Stimulated activated naive CD8-positive, alpha-beta T cell treated with anti-CD3 and anti-CD28 coated beads, Interleukin-15, Interleukin-2, amounts not matched to agents 100 U/mL and 50 U/mL, for 24 hours (primary cell): ENCODE measurements at regions not wholly inside any gene's neighbourhood (a gene's known extent, or its start where the extent isn't known, plus 50 kb on each side); places are given as distances from the start of the nearest gene placed in this dataset.
A peak's percentile ranks its signal among the peaks of the same experiment; 100 is the strongest.
"Not testable (repeated sequence)": the region's sequence is repeated elsewhere in the genome, so short reads cannot be mapped to it uniquely, and the experiment has no call there.

Experiments used
- ATAC-seq: fragments of 150-1000 bp; cut with Tn5 transposase; one replicate; pipeline ENCODE4 v1.10.0; 2021
- DNase-seq: peaks from one replicate; pipeline ENCODE4 v3.0.0; 2021

DNA sequence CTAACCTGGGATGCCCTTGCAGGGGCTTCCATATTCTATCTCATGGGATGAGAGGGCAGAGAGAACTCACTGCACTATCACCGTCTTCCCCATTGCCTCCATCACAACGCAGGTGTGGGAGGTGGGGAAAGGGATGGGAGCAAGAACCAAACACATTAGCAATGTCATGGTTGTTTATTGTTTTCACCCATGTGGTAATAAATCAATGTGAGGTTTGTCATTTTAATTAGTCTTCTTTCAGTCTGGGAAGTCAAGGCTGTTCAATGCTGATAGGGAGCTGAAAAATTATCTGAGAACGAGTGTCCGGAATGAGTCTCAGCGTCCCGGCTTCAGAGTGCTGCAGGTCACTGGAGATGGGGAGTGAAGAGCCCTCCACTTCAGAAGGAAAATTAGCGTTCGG, 268.5 kb downstream of the DUSP10 start:
- no peak for ATAC-seq
- no peak for DNase-seq

DNA sequence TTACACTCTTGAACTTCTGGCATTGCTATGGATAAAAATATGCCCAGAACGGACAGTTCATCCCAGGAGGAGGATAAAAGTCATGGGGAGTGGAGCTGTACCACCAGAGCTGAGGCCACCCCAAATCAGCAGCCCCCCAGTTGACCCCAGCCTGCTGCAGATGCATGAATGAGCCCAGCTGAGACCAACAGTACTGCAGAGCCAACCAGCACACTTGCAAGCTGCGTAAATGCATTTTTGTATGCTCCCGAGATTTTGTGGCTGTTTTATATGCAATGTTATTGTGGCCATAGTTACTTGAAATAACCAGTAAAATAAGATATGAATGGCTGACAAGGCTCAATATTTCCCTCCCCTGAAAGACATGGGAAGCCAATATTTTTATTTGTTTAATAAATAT, 264.6 kb downstream of the DUSP10 start:
- ATAC-seq: no peak

GRCh38 chr1:221478050-221478949, 263.6 kb downstream of the DUSP10 start:
- DNase-seq (peak; percentile 55), ATAC-seq (peak; percentile 94)

More for the DNA sequence above, 264.6 kb downstream of the DUSP10 start:
- no peak for DNase-seq

- ATAC-seq (no peak), DNase-seq (no peak)
Measured at GRCh38 chr1:221487781-221488524, 253.9 kb downstream of the DUSP10 start.

DNA sequence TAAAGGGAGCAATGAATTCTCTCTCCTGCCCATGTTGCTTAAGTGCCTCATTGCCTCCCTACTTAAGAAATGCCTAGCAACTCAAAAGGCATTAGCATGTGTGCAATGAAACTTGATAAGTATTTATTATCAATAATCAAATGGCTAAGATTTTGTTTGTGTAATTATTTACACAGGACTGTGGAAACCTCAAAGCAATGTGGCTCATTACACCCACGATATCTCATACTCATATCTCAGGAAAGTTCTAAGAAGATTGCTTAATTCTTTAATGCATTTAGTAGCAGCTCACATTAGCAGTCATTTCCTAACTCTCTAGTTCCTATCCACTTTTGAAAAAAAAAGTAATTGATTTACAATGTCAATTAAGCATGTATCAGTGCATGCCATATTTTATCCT, 253.3 kb downstream of the DUSP10 start:
- ATAC-seq (no peak), DNase-seq (no peak)

DNA sequence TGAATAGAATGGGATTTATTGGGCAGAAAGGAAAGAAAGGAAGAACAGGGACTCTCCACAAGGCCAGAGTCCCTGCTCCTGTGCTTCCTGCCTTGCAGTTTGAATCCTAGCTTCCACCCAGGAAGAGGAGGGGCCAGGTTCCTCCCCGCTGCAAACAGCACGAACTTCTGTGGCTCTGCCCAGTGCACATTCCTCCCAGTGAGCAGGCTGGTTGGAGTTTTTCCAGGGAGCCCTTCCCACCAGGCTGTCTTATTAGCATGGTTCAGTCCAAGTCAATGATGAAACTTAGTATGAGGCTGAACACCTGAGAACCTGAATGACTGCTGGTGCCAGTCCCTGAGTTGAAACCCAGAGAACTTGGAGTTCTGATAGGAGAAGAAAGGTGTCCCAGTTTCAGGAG, 247.2 kb downstream of the DUSP10 start:
- DNase-seq (no peak), ATAC-seq (no peak)

GRCh38 chr1:221497046-221497445, 244.8 kb downstream of the DUSP10 start:
- DNase-seq: no peak
- no peak for ATAC-seq

GRCh38 chr1:221503268-221503667, 238.6 kb downstream of the DUSP10 start:
- DNase-seq: no peak
- no peak for ATAC-seq

DNA sequence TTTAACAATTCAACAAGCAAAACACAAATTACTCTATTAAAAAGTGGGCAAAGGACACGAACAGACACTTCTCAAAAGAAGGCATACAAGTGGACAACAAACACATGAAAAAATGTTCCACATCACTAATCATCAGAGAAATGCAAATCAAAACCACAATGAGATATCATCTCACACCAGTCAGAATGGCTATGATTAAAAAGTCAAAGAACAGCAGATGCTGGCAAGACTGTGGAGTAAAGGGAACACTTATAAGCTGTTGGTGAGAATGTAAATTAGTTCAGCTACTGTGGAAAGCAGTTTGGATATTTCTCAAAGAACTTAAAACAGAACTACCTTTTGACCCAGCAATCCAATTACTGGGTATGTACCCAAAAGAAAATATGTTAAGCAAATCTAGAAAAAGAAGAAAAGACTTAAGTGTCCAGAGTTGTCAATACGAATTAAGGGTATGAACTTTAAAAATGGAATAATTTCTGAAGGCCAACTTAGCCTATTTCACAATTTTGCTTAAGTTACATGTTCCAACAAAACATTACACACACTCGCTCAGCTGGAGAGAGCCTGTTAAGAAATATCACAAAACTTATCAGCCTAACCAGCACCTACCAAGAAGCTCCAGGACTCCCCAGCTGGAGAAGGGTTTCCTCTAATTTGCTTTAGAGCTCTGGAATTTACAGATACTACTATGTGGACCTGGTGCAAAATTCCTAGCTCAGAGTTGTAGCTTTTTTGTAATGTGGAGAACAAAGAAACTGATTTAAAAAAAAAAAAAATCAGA, 232.1 kb downstream of the DUSP10 start:
- no peak for DNase-seq
- ATAC-seq: no peak

DNA sequence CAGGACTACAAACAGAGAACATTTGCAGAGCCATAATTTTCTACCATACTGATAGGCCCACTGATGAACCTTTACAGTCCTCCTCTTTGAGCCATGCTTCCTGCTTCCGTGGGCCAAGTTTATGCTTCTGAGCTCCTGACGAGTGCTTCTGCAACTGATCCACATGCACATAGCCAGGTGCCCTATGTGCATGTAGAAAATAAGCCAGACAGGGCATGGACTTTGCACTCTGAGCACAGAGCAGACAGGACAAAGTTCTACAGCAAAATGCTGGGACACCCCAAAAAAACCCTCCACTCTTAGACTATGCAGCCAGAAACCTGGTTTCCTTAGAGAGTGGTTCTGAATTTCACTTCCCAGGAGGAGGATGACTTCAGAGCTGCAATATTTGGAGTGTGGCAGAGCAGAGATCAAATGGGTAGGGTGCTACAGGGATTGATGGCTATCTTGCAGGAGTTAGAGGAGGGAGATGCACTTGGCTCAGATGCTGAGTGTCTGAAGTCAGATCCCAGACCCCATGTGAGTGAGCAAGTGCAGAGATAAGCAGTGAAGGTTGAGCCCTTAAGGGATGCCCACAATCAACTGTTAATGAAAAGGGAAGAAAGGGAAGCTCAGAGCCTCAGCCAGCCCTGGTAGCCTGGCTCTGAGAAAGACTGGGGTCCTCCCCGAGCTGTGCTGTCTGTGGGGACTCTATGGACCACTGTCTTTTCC, 230.9 kb downstream of the DUSP10 start:
- no peak for ATAC-seq
- DNase-seq: no peak

- DNase-seq (no peak), ATAC-seq (no peak)
Measured at GRCh38 chr1:221511797-221512196, 230.1 kb downstream of the DUSP10 start.

DNA sequence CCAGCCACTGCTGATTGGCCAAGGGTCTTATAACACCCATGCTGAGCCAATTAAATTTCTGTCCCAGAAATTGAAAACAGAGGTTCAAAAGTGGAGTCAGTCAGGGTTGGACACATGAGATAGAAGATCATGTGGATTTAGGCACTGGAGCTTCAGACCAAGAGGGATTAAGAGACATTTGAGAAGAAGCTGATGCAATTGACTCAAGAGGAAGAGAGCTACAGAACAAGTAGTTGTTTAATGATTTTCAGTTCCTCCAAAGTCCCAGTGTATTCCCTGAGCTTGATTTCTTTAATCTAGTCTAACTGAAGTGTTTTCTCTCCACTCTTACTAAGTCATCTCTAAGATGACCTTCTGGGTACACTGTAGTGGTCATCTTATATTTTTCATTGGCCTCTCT, 227.1 kb downstream of the DUSP10 start:
- ATAC-seq (no peak), DNase-seq (no peak)

DNA sequence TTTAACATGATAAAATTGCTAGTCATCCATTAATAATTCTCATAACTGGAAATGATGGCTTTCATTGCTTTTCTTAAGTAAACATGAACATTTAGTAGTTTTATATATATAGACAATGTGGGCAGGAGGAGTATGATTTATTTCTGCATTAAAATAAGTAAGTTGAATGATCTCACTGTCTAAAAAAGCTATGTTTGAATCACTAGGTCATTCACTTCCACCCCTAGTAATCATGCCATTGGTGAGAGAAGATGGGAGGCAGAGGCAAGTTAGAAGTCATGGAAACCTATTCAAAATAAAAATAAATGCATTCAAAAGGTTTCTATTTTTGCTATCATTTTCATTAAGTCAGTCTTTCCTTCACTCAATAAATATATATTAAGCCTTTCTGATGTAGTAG, 226.4 kb downstream of the DUSP10 start:
- no peak for DNase-seq
- ATAC-seq: no peak

DNA sequence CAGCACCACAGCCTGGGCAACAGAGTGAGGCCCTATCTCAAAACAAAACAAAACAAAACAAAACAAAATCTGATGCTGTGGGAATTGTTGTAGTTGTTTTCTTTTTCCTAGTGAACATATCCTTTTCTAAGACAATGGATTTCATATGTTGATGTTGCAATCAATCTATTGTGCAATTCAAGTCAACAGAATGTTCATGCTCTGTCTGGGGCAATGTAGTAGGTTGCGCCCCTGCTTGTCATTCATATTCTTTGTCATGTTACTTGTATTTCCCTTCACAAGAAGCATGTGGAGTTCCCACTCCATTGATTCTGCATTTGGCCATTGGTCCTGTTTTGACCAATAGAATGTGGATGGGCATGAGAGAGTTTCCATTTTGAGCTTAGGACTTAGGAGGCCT, 223.9 kb downstream of the DUSP10 start:
- ATAC-seq (no peak), DNase-seq (no peak)

- ATAC-seq: no peak
- DNase-seq: no peak
Measured at GRCh38 chr1:221520250-221520649, 221.6 kb downstream of the DUSP10 start.

- DNase-seq (no peak), ATAC-seq (peak; percentile 19)
Measured at GRCh38 chr1:221521686-221522085, 220.2 kb downstream of the DUSP10 start.

DNA sequence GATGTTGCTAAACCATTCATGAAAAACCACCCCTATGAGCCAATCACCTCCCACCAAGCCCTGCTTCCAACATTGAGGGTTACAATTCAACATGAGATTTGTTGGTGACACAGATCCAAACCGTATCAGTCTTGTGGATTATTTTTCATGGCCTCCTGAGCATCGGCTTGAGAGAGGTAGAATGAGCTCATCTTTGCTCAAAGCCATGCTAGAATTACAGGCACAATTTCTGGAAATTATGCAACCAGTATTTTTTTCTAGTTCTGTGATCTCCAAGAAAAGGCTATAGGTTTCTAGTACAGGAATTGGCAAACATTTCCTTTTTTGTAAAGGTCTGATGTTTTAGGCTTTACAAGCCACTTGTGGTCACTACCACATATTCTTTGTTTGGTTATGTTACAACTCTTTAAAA, 219.4 kb downstream of the DUSP10 start:
- DNase-seq (no peak), ATAC-seq (no peak)

- no peak for ATAC-seq
- DNase-seq: no peak
Measured at GRCh38 chr1:221525749-221526148, 216.1 kb downstream of the DUSP10 start.

DNA sequence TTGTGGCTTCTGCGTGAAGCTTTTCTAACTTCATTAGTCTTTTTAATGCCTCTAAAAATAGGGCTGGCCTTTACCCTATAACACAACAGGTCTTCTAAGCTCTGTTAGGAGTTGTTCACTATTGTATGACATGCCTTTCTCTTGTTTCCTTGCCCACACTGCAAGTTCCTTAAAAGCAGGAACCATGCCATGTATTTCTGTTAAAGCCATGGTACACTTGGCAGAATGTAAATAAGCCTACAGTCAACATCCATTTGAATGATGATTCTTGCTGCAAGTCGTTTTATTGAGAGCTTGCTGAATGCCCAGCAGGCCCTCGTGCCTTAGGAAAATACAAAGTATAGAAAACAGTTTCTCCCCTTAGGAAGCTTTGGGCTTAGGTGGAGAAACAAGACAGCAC, 214.6 kb downstream of the DUSP10 start:
- DNase-seq: no peak
- no peak for ATAC-seq

- ATAC-seq: no peak
- no peak for DNase-seq
Measured at GRCh38 chr1:221527886-221528624, 213.8 kb downstream of the DUSP10 start.

DNA sequence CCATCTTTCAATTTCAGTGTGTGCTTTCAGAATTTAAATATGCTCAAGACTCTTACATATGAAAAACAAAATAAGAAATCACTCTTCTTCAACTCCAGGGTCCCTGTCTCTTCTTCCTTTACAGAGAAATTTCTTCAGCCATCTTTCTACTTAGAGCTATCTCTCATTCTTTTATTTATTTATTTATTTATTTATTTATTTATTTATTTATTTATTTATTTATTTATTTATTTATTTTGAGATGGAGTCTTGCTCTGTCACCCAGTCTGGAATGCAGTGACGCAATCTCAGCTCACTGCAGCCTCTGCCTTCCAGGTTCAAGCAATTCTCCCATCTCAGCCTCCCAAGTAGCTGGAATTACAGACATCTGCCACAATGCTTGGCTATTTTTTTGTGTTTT, 211.7 kb downstream of the DUSP10 start:
- ATAC-seq, DNase-seq: not testable (repeated sequence)
